ENCODE measurements at regions not wholly inside any gene's neighbourhood (a gene's known extent, or its start where the extent isn't known, plus 50 kb on each side); places are given as distances from the start of the nearest gene placed in this dataset.
A peak's percentile ranks its signal among the peaks of the same experiment; 100 is the strongest.

DNA sequence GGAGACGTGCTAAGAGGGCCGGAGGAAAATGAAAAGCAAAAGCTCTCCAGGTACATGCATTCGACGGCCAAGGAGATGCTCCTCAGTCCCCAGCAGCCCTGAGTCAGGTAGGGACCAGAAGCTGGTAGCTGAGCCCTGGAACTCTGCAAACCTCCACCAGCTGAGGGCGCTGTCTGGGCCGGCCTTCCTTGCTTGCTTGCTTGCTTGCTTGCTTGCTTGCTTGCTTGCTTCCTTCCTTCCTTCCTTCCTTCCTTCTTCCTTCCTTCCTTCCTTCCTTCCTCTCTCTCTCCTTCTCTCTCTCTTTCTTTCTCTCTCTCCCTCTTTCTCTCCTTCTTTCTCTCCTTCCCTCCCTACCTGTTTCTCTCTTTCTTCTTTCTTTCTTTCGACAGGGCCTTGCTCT is 94.6 kb upstream of the RASGRF1 start (continued):
- TF ChIP-seq, protein P1, sequence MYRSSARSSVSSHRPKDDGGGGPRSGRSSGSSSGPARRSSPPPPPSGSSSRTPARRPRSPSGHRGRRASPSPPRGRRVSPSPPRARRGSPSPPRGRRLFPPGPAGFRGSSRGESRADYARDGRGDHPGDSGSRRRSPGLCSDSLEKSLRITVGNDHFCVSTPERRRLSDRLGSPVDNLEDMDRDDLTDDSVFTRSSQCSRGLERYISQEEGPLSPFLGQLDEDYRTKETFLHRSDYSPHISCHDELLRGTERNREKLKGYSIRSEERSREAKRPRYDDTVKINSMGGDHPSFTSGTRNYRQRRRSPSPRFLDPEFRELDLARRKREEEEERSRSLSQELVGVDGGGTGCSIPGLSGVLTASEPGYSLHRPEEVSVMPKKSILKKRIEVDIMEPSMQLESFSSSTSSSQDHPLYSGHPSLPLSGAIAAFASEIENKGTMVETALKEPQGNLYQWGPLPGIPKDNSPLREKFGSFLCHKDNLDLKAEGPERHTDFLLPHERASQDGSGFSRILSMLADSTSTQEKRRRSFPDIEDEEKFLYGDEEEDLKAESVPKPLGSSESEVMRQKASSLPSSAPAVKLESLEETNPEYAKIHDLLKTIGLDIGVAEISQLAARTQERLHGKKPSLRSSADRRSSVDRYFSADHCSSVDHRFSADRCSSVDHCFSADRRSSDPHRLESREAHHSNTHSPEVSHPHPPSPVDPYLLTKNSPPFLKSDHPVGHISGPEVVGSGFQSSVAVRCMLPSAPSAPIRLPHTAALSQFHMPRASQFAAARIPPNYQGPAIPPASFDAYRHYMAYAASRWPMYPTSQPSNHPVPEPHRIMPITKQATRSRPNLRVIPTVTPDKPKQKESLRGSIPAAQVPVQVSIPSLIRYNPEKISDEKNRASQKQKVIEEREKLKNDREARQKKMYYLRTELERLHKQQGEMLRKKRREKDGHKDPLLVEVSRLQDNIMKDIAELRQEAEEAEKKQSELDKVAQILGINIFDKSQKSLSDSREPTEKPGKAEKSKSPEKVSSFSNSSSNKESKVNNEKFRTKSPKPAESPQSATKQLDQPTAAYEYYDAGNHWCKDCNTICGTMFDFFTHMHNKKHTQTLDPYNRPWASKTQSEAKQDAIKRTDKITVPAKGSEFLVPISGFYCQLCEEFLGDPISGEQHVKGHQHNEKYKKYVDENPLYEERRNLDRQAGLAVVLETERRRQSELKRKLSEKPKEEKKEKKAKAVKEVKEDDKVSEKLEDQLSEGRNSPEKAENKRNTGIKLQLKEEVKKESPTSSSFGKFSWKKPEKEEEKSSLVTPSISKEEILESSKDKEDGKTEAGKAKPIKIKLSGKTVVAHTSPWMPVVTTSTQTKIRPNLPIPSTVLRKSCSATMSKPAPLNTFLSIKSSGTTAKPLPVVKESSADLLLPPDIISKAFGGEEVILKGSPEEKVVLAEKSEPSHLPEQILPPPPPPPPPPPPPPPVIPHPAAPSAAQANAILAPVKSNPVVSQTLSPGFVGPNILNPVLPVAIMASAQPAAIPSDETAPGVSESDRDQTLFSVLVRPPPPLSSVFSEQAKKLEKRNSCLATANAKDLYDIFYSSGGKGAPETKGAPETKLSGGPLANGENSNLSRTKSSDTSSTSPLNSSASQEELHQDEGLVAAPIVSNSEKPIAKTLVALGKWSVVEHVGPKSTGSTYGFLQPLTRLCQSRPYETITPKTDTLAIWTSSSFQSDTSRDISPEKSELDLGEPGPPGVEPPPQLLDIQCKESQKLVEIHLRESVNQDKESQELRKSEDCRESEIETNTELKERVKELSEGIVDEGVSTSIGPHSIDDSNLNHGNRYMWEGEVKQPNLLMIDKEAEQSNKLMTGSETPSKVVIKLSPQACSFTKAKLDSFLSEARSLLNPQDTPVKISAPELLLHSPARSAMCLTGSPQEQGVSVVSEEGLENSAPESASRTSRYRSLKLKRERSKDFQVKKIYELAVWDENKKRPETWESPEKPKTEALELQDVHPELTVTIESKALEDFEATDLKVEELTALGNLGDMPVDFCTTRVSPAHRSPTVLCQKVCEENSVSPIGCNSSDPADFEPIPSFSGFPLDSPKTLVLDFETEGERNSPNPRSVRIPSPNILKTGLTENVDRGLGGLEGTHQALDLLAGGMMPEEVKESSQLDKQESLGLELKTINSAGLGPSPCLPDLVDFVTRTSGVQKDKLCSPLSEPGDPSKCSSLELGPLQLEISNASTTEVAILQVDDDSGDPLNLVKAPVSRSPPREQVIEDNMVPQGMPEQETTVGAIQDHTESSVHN (CRISPR knock-in tag; IDR thresholded peaks at IDR 0.05): no peak
- TF ChIP-seq, protein P2, sequence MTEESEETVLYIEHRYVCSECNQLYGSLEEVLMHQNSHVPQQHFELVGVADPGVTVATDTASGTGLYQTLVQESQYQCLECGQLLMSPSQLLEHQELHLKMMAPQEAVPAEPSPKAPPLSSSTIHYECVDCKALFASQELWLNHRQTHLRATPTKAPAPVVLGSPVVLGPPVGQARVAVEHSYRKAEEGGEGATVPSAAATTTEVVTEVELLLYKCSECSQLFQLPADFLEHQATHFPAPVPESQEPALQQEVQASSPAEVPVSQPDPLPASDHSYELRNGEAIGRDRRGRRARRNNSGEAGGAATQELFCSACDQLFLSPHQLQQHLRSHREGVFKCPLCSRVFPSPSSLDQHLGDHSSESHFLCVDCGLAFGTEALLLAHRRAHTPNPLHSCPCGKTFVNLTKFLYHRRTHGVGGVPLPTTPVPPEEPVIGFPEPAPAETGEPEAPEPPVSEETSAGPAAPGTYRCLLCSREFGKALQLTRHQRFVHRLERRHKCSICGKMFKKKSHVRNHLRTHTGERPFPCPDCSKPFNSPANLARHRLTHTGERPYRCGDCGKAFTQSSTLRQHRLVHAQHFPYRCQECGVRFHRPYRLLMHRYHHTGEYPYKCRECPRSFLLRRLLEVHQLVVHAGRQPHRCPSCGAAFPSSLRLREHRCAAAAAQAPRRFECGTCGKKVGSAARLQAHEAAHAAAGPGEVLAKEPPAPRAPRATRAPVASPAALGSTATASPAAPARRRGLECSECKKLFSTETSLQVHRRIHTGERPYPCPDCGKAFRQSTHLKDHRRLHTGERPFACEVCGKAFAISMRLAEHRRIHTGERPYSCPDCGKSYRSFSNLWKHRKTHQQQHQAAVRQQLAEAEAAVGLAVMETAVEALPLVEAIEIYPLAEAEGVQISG (CRISPR knock-in tag; IDR thresholded peaks at IDR 0.05): 0 out of 2 replicates have a peak, but pooled peaks have one; percentile 52
- no peak for TF ChIP-seq GABPA (IDR thresholded peaks at IDR 0.05; ENCODE audit: low read depth, low read length)
- TF ChIP-seq GABPA (CRISPR knock-in tag; IDR thresholded peaks at IDR 0.05; ENCODE audit: low read depth): peak; percentile 64
- no peak for TF ChIP-seq ZNF333 (CRISPR knock-in tag; IDR thresholded peaks at IDR 0.05; ENCODE audit: borderline replicate concordance)
- TF ChIP-seq, protein P3, sequence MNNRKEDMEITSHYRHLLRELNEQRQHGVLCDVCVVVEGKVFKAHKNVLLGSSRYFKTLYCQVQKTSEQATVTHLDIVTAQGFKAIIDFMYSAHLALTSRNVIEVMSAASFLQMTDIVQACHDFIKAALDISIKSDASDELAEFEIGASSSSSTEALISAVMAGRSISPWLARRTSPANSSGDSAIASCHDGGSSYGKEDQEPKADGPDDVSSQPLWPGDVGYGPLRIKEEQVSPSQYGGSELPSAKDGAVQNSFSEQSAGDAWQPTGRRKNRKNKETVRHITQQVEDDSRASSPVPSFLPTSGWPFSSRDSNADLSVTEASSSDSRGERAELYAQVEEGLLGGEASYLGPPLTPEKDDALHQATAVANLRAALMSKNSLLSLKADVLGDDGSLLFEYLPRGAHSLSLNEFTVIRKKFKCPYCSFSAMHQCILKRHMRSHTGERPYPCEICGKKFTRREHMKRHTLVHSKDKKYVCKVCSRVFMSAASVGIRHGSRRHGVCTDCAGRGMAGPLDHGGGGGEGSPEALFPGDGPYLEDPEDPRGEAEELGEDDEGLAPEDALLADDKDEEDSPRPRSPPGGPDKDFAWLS (CRISPR knock-in tag; IDR thresholded peaks at IDR 0.05; ENCODE audit: borderline replicate concordance): no peak

Data from HepG2 (cell line).